ENCODE measurements at regions not wholly inside any gene's neighbourhood (a gene's known extent, or its start where the extent isn't known, plus 50 kb on each side); places are given as distances from the start of the nearest gene placed in this dataset.

- no peak for TF ChIP-seq ZSCAN18 (CRISPR knock-in tag; IDR thresholded peaks at IDR 0.05)
- TF ChIP-seq SMAD3 (CRISPR knock-in tag; IDR thresholded peaks at IDR 0.05; ENCODE audit: borderline replicate concordance), result no peak
- no peak for TF ChIP-seq FOXK1 (CRISPR knock-in tag; IDR thresholded peaks at IDR 0.05)
- no peak for TF ChIP-seq ZNF532 (CRISPR knock-in tag; IDR thresholded peaks at IDR 0.05; ENCODE audit: borderline replicate concordance)
- TF ChIP-seq ZNF121 (CRISPR knock-in tag; IDR thresholded peaks at IDR 0.05), result no peak
- TF ChIP-seq PRRX2 (CRISPR knock-in tag; IDR thresholded peaks at IDR 0.05), result no peak
- TF ChIP-seq ZBTB43 (CRISPR knock-in tag; IDR thresholded peaks at IDR 0.05), result no peak
- no peak for TF ChIP-seq NFE2L1 (CRISPR knock-in tag; IDR thresholded peaks at IDR 0.05)
- TF ChIP-seq OVOL2 (CRISPR knock-in tag; IDR thresholded peaks at IDR 0.05; ENCODE audit: borderline replicate concordance), result no peak
- no peak for TF ChIP-seq E2F5 (CRISPR knock-in tag; IDR thresholded peaks at IDR 0.05)
These were observed 211.6 kb upstream of the TMEM161B start (continued) for GRCh38 chr5:88480245-88480644.

- Mint-ChIP-seq H3K27ac (no peak overlapping the region), H3K36me3 (peaks cover 2% of the 10 kb centered on the region; the same call in 1 of the 2 replicates), H3K4me1 (no peaks in the 10 kb centered on the region), H3K4me3 (no peak overlapping the region), H3K27me3 (ENCODE audit: low read depth) (no peaks in the 10 kb centered on the region), H3K9me3 (peaks cover 9% of the 10 kb centered on the region)
- ChIA-PET POLR2A (no interaction called here), CTCF (no interaction called here)
- no peak for DNase-seq (ENCODE audit: low spot score)
- no peak for ATAC-seq
- TF ChIP-seq E2F1 (CRISPR knock-in tag; IDR thresholded peaks at IDR 0.05) (no peak), ZNF281 (CRISPR knock-in tag; IDR thresholded peaks at IDR 0.05) (no peak), CTCF (IDR thresholded peaks at IDR 0.05) (no peak), NR3C1 (CRISPR knock-in tag; conservative IDR thresholded peaks at IDR 0.05; ENCODE audit: low read depth) (no peak), RORB (CRISPR knock-in tag; IDR thresholded peaks at IDR 0.05) (no peak), USF1 (CRISPR knock-in tag; IDR thresholded peaks at IDR 0.05) (no peak), OVOL2 (CRISPR knock-in tag; IDR thresholded peaks at IDR 0.05; ENCODE audit: borderline replicate concordance) (no peak), E2F4 (CRISPR knock-in tag; IDR thresholded peaks at IDR 0.05; ENCODE audit: borderline replicate concordance, low read depth) (no peak), ZSCAN18 (CRISPR knock-in tag; IDR thresholded peaks at IDR 0.05) (no peak), IRF2 (CRISPR knock-in tag; IDR thresholded peaks at IDR 0.05; ENCODE audit: borderline replicate concordance, low read depth) (no peak)
These were observed 205.9 kb upstream of the TMEM161B start for GRCh38 chr5:88474574-88474973.
